Stimulated activated CD8-positive, alpha-beta memory T cell treated with anti-CD3 and anti-CD28 coated beads, Interleukin-12 subunit alpha, Interleukin-12 subunit beta, amount 100 ng/mL, for 4 hours (primary cell): ENCODE measurements at regions not wholly inside any gene's neighbourhood (a gene's known extent, or its start where the extent isn't known, plus 50 kb on each side); places are given as distances from the start of the nearest gene placed in this dataset.

ENCODE experiments used
- DNase-seq: peaks from one replicate; pipeline ENCODE4 v3.0.0-alpha.2; 2020; ENCODE audit warnings: low read depth

- no peak for DNase-seq
Measured at GRCh38 chr6:4615891-4616290, 160.3 kb upstream of the CDYL start.

GRCh38 chr6:4615231-4615630 lies 161.0 kb upstream of the CDYL start:
- DNase-seq: no peak

GRCh38 chr6:4614637-4615036 lies 161.6 kb upstream of the CDYL start:
- DNase-seq: no peak

GRCh38 chr6:4613795-4614194 lies 162.4 kb upstream of the CDYL start:
- no peak for DNase-seq

- no peak for DNase-seq
Measured at GRCh38 chr6:4613381-4613780, 162.8 kb upstream of the CDYL start.

- DNase-seq: no peak
Measured at GRCh38 chr6:4612636-4613171, 163.5 kb upstream of the CDYL start.

GRCh38 chr6:4611429-4612129 lies 164.6 kb upstream of the CDYL start:
- no peak for DNase-seq

- no peak for DNase-seq
Measured at GRCh38 chr6:4610256-4610655, 165.9 kb upstream of the CDYL start.

- DNase-seq: no peak
Measured at GRCh38 chr6:4608361-4609115, 167.7 kb upstream of the CDYL start.

- no peak for DNase-seq
Measured at GRCh38 chr6:4607793-4608192, 168.4 kb upstream of the CDYL start.

GRCh38 chr6:4606821-4607704 lies 169.1 kb upstream of the CDYL start:
- no peak for DNase-seq

- DNase-seq: no peak
Measured at GRCh38 chr6:4606016-4606415, 170.2 kb upstream of the CDYL start.

GRCh38 chr6:4603856-4604369 lies 172.3 kb upstream of the CDYL start:
- no peak for DNase-seq

GRCh38 chr6:4603291-4603690 lies 172.9 kb upstream of the CDYL start:
- DNase-seq: no peak

- DNase-seq: no peak
Measured at GRCh38 chr6:4599924-4600323, 176.3 kb upstream of the CDYL start.

- DNase-seq: no peak
Measured at GRCh38 chr6:4598384-4598995, 177.7 kb upstream of the CDYL start.

GRCh38 chr6:4593951-4594350 lies 182.3 kb upstream of the CDYL start:
- DNase-seq: no peak

- no peak for DNase-seq
Measured at GRCh38 chr6:4592026-4592425, 184.2 kb upstream of the CDYL start.

GRCh38 chr6:4591218-4591617 lies 185.0 kb upstream of the CDYL start:
- no peak for DNase-seq

GRCh38 chr6:4589295-4589694 lies 186.9 kb upstream of the CDYL start:
- no peak for DNase-seq

GRCh38 chr6:4588581-4588980 lies 187.6 kb upstream of the CDYL start:
- DNase-seq: no peak

GRCh38 chr6:4588163-4588562 lies 188.0 kb upstream of the CDYL start:
- no peak for DNase-seq
